MM.1S (cell line): ENCODE measurements at regions not wholly inside any gene's neighbourhood (a gene's known extent, or its start where the extent isn't known, plus 50 kb on each side); places are given as distances from the start of the nearest gene placed in this dataset.

Source experiments
- CTCF ChIP-seq: fragments of 300-600 bp; sonication (generic); IDR thresholded peaks from 2 replicates; pipeline ENCODE4 v1.5.1; 2016; ENCODE audit warnings: antibody characterized with exemption, low read length, mixed read lengths
- EZH2phosphoT487 ChIP-seq: fragments of 300-600 bp; sonication (generic); IDR thresholded peaks from 2 replicates; pipeline ENCODE4 v1.6.1; 2018; ENCODE audit warnings: antibody characterized with exemption, low read length

GRCh38 chr18:27825689-27826088 lies 351.2 kb downstream of the CDH2 start:
- TF ChIP-seq CTCF (no peak), EZH2phosphoT487 (no peak)
